SK-N-SH (cell line): ENCODE measurements at regions not wholly inside any gene's neighbourhood (a gene's known extent, or its start where the extent isn't known, plus 50 kb on each side); places are given as distances from the start of the nearest gene placed in this dataset.

ENCODE experiments used
- CTCF ChIA-PET: fragments of 300-600, 350-600 bp; formaldehyde crosslinking; extraction: SDS; loops from one replicate; lab custom pipeline; 2021; lab: Yijun Ruan, JAX
- POLR2A ChIA-PET: fragments of 350-600 bp; sonication (Branson Sonifier 250); formaldehyde crosslinking; extraction: SDS; loops from one replicate; lab custom pipeline; 2020; ENCODE audit warnings: antibody characterized with exemption, inconsistent platforms; lab: Yijun Ruan, JAX
- DNase-seq: peaks from one replicate; pipeline ENCODE4 v3.0.0; 2012
- H2AFZ ChIP-seq: fragments of 200-600 bp; sonication (generic); 2 replicates; pipeline ENCODE4 v1.8.1; 2016; ENCODE audit warnings: antibody characterized with exemption, mild to moderate bottlenecking, low read depth
- H3F3A ChIP-seq: fragments of 200-600 bp; sonication (generic); replicated peaks from 2 replicates; pipeline ENCODE3; 2016; ENCODE audit warnings: antibody characterized with exemption, mild to moderate bottlenecking; ENCODE audit not compliant: insufficient read depth
- H3K27ac ChIP-seq, 2 experiments: fragments of 200-500 bp in 1 of 2; fragments of 200-600 bp in 1 of 2; sonication (Bioruptor generic) in 1 of 2; sonication (generic), shearing (Covaris generic) in 1 of 2; 2 replicates each; pipeline versions ENCODE4 v1.5.1 to v1.6.1; 2014 to 2016; ENCODE audit warnings: low read depth in 2 of 2, inconsistent platforms in 1 of 2, low read length in 1 of 2, mild to moderate bottlenecking in 1 of 2, mixed read lengths in 1 of 2
- H3K27me3 ChIP-seq: fragments of 200-600 bp; sonication (generic), shearing (Covaris generic); 2 replicates; pipeline ENCODE4 v1.6.1; 2016; ENCODE audit warnings: mixed run types; ENCODE audit not compliant: insufficient read depth
- H3K36me3 ChIP-seq, 2 experiments: fragments of 200-500 bp in 1 of 2; fragments of 200-600 bp in 1 of 2; sonication (Bioruptor generic) in 1 of 2; sonication (generic) in 1 of 2; replicated peaks in 1 of 2; 2 replicates each; pipeline versions ENCODE3 to v1.5.1; 2014 to 2016; ENCODE audit warnings: low read length in 1 of 2, mild to moderate bottlenecking in 1 of 2; ENCODE audit not compliant: insufficient read depth in 2 of 2, control insufficient read depth in 1 of 2
- H3K4me1 ChIP-seq, 2 experiments: fragments of 200-500 bp in 1 of 2; fragments of 200-600 bp in 1 of 2; sonication (Bioruptor generic) in 1 of 2; sonication (generic), shearing (Covaris generic) in 1 of 2; 2 replicates each; pipeline versions ENCODE4 v1.5.1 to v1.6.1; 2014 to 2016; ENCODE audit warnings: low read depth in 1 of 2, low read length in 1 of 2, mixed run types in 1 of 2; ENCODE audit not compliant: insufficient read depth in 2 of 2, control insufficient read depth in 1 of 2
- H3K4me2 ChIP-seq: fragments of 200-600 bp; sonication (generic), shearing (Covaris generic); 2 replicates; pipeline ENCODE4 v1.6.1; 2017; ENCODE audit warnings: mixed run types
- H3K4me3 ChIP-seq, 2 experiments: fragments of 200-500 bp in 1 of 2; fragments of 200-600 bp in 1 of 2; sonication (Bioruptor generic) in 1 of 2; sonication (generic), shearing (Covaris generic) in 1 of 2; 2 replicates each; pipeline versions ENCODE4 v1.5.1 to v1.8.1; 2014 to 2016; ENCODE audit warnings: low read depth in 2 of 2, inconsistent platforms in 1 of 2, low read length in 1 of 2, mild to moderate bottlenecking in 1 of 2, mixed read lengths in 1 of 2, moderate library complexity in 1 of 2
- H3K79me2 ChIP-seq: fragments of 200-600 bp; sonication (generic); 2 replicates; pipeline ENCODE4 v1.8.1; 2017; ENCODE audit warnings: mild to moderate bottlenecking; ENCODE audit not compliant: insufficient read depth
- H3K9ac ChIP-seq: fragments of 200-600 bp; sonication (generic); 2 replicates; pipeline ENCODE4 v1.6.1; 2017; ENCODE audit warnings: mixed run types
- H3K9me2 ChIP-seq: fragments of 200-600 bp; sonication (generic); 2 replicates; pipeline ENCODE4 v1.6.1; 2017; ENCODE audit warnings: mixed run types
- H3K9me3 ChIP-seq: fragments of 200-600 bp; sonication (generic); 2 replicates; pipeline ENCODE4 v1.6.1; 2017; ENCODE audit warnings: mixed run types, mild to moderate bottlenecking, moderate library complexity
- H4K20me1 ChIP-seq: fragments of 200-600 bp; sonication (generic); 2 replicates; pipeline ENCODE4 v1.6.1; 2017; ENCODE audit warnings: mild to moderate bottlenecking, mixed run types; ENCODE audit not compliant: insufficient read depth
- CHD2 ChIP-seq: fragments of 150-350 bp; IDR thresholded peaks from 2 replicates; pipeline ENCODE4 v1.6.1; 2018; ENCODE audit warnings: low read length; ENCODE audit not compliant: partially characterized antibody
- ELF1 ChIP-seq: IDR thresholded peaks from 2 replicates; pipeline ENCODE4 v1.4.0; 2012
- EZH2phosphoT487 ChIP-seq: fragments of 200-600 bp; sonication (generic); IDR thresholded peaks from 2 replicates; pipeline ENCODE4 v1.6.1; 2017; ENCODE audit warnings: low read depth, mixed run types, mild to moderate bottlenecking, antibody characterized with exemption, moderate library complexity, borderline replicate concordance
- FOSL2 ChIP-seq: IDR thresholded peaks from 2 replicates; pipeline ENCODE4 v1.4.0; 2012; ENCODE audit warnings: low read depth, mild to moderate bottlenecking, moderate library complexity, borderline replicate concordance
- FOXJ3 ChIP-seq: sonication (generic); formaldehyde crosslinking; IDR thresholded peaks from 2 replicates; pipeline ENCODE4 v1.5.1; 2020; ENCODE audit warnings: mild to moderate bottlenecking, missing genetic modification reagents
- GABPA ChIP-seq: IDR thresholded peaks from 2 replicates; pipeline ENCODE4 v1.4.0; 2012; ENCODE audit warnings: low read depth, mild to moderate bottlenecking
- JUND ChIP-seq: IDR thresholded peaks from 2 replicates; pipeline ENCODE4 v1.4.0; 2012
- MEF2A ChIP-seq: IDR thresholded peaks from 2 replicates; pipeline ENCODE4 v1.4.0; 2012; ENCODE audit warnings: low read depth, borderline replicate concordance
- MXI1 ChIP-seq: IDR thresholded peaks from 2 replicates; pipeline ENCODE4 v1.6.1; 2012; ENCODE audit warnings: mild to moderate bottlenecking, low read depth, low read length, improper control_type of control experiment
- NRF1 ChIP-seq: IDR thresholded peaks from 2 replicates; pipeline ENCODE4 v1.6.1; 2012; ENCODE audit warnings: low read depth, mild to moderate bottlenecking, low read length
- PBX3 ChIP-seq: IDR thresholded peaks from 2 replicates; pipeline ENCODE4; 2012
- RAD21 ChIP-seq: IDR thresholded peaks from 2 replicates; pipeline ENCODE4 v1.6.1; 2012; ENCODE audit warnings: mild to moderate bottlenecking, low read length
- RCOR1 ChIP-seq: fragments of 150-350 bp; IDR thresholded peaks from 2 replicates; pipeline ENCODE4 v1.6.1; 2017; ENCODE audit warnings: antibody characterized with exemption, low read length
- TCF12 ChIP-seq: IDR thresholded peaks from 2 replicates; pipeline ENCODE4 v1.4.0; 2012
- TEAD4 ChIP-seq: IDR thresholded peaks from 2 replicates; pipeline ENCODE4 v1.4.0; 2012; ENCODE audit warnings: mild to moderate bottlenecking, borderline replicate concordance; ENCODE audit not compliant: insufficient read depth
- USF1 ChIP-seq: IDR thresholded peaks from 2 replicates; pipeline ENCODE4 v1.4.0; 2012; ENCODE audit warnings: low read depth, borderline replicate concordance
- ZBTB33 ChIP-seq: IDR thresholded peaks from 2 replicates; pipeline ENCODE4 v1.4.0; 2012; ENCODE audit warnings: low read depth, borderline replicate concordance
- WGBS: methylation state at CpG from one replicate; pipeline ENCODE4 v1.1.6; 2017; ENCODE audit warnings: low lambda C conversion rate; 5-methylcytosine and 5-hydroxymethylcytosine counted together

- TF ChIP-seq ZBTB33 (no peak), CHD2 (no peak), RAD21 (no peak), USF1 (no peak), TCF12 (no peak), FOXJ3 (CRISPR knock-in tag) (no peak), NRF1 (no peak), MXI1 (no peak), RCOR1 (no peak), ELF1 (no peak), EZH2phosphoT487 (no peak), PBX3 (no peak), FOSL2 (no peak), JUND (no peak), GABPA (no peak)
- H3K9me2 ChIP-seq: no peaks in the 10 kb centered on the region
- DNase-seq: no peak
- POLR2A ChIA-PET: no interaction called here
- no peak overlapping the region for H3K27ac ChIP-seq
- H3K27me3 ChIP-seq: no peaks in the 10 kb centered on the region
- no peaks in the 10 kb centered on the region; the same call in 1 of the 2 replicates for H3K9me3 ChIP-seq
- no peak overlapping the region for H3K9ac ChIP-seq
- WGBS: 53% methylated on average over 3 of the region's 3 CpGs
- CTCF ChIA-PET: no interaction called here
- H2AFZ ChIP-seq: no peak overlapping the region
- H4K20me1 ChIP-seq: no peaks in the 10 kb centered on the region
- no peaks in the 10 kb centered on the region for H3F3A ChIP-seq
- H3K4me2 ChIP-seq: no peak overlapping the region
- no peaks in the 10 kb centered on the region for H3K79me2 ChIP-seq
- no peaks in the 10 kb centered on the region for H3K36me3 ChIP-seq
- H3K4me1 ChIP-seq: no peaks in the 10 kb centered on the region; a peak in 1 of 4 replicates
- H3K4me3 ChIP-seq: no peak overlapping the region
These were observed 344.6 kb upstream of the ARID1B start for GRCh38 chr6:156432543-156432942.

GRCh38 chr6:156430386-156430785 lies 346.8 kb upstream of the ARID1B start:
- Histone ChIP-seq H3K4me1 (no peaks in the 10 kb centered on the region), H3K4me2 (no peak overlapping the region), H3F3A (no peaks in the 10 kb centered on the region), H3K4me3 (no peak overlapping the region), H3K9me3 (no peaks in the 10 kb centered on the region; the same call in 1 of the 2 replicates), H3K27ac (no peak overlapping the region), H3K79me2 (no peaks in the 10 kb centered on the region), H3K9ac (no peak overlapping the region), H3K27me3 (no peaks in the 10 kb centered on the region), H2AFZ (no peak overlapping the region), H3K9me2 (no peaks in the 10 kb centered on the region), H4K20me1 (no peaks in the 10 kb centered on the region), H3K36me3 (no peaks in the 10 kb centered on the region)
- no peak for TF ChIP-seq GABPA
- TF ChIP-seq FOXJ3 (CRISPR knock-in tag): no peak
- no peak for TF ChIP-seq TEAD4
- TF ChIP-seq MEF2A: no peak
- ChIA-PET POLR2A (no interaction called here), CTCF (interaction anchor here (0.6 kb wide), 1 partner anchor 125 kb away, joined by 3 read pairs; no protein-coding TSS in a partner anchor)
- WGBS: 34% methylated on average over 3 of the region's 3 CpGs
- no peak for DNase-seq
